GM21360 (cell line): ENCODE measurements at regions not wholly inside any gene's neighbourhood (a gene's known extent, or its start where the extent isn't known, plus 50 kb on each side); places are given as distances from the start of the nearest gene placed in this dataset.

Experiments
- ATAC-seq: cut with Tn5 transposase; IDR thresholded peaks from one replicate; pipeline ENCODE4 v1.9.1; 2021; ENCODE audit warnings: mild to moderate bottlenecking, moderate library complexity; ENCODE audit not compliant: unreplicated experiment

DNA sequence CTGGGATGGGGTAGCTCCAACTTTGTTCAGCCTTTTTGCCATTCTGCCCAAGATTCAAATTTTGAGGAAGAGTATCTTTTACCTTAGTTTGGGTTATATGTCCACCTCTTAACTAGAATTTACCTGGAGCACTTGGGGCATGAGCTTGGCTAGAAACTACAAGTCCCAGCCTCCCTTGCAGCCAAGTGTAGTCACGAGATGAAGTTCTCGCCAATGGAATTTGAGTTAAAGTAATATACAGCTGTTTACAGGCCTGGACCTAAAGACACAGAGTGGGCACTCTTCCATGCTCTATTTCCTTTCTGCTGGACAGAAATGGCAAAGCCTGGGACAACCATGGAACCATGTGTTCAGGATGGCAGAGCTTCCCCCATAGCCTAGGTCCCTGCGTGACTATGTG lies 233.6 kb upstream of the GATB start:
- no peak for ATAC-seq

DNA sequence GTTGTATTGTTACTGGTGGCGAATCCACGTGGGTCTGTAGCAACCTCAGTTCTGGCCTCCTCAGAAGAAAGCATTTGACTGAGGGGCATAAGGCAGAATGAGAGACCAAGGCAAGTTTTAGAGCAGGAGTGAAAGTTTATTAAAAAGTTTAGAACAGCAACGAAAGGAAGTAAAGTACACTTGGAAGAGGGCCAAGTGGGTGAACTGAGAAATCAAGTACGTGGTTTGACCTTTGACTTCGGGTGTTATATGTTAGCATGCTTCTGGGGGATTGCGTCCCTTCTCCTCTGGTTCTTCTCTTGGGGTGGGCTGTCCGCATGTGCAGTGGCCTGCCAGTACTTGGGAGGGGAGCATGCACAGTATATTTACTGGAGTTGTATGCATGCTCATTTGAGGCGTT lies 232.7 kb upstream of the GATB start:
- ATAC-seq, result no peak

DNA sequence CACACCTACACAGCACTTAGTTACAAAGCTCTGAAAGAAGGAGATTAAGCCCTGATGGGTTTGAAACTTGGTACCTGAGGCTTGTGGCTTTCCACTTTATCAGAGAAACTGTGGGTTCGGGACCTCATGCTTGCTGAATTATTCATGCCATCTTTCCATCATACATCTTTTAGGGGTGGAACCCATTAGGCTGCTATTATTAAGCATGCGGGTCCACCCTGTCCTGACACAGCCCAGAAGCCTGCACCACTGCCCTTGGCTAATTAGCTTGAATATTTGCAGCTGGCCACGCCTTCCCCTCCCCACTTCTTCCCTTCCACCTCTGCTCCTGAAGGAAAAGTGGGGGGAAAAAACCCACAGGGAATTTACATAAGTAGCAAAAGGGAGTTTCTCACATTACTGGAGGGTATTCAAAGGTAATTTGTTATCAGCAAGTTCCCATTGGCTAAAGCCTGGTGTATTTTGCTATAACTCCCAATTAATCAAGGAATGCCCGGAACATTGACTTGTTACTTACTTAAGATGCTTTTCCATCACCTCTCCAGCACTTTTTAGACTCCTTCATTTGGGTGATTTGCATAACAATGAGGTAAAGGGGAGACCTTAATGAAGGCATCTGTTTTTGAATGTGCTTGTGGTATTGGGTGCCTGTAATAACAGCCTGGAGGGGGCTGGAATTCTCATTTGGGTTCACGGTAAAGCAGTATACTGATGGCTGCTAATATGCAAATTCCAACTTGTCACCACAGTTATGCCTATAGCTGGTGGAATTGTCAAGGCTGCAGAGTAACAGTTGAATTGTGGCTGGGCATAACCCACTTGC lies 231.7 kb upstream of the GATB start:
- no peak for ATAC-seq

DNA sequence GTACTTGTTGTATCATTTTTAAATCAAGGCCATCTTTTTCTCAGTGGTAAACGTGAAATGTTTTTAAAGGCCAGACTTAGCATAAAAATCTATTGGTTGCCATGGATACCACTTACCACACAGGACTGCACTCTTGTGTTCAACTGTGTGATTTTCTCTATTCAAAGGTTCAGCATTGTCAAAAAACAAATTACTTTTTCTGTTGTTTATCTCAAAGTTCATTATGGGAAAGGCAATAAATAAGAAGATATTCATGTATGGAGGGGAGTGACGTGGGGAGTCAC lies 231.0 kb upstream of the GATB start:
- ATAC-seq, result no peak

DNA sequence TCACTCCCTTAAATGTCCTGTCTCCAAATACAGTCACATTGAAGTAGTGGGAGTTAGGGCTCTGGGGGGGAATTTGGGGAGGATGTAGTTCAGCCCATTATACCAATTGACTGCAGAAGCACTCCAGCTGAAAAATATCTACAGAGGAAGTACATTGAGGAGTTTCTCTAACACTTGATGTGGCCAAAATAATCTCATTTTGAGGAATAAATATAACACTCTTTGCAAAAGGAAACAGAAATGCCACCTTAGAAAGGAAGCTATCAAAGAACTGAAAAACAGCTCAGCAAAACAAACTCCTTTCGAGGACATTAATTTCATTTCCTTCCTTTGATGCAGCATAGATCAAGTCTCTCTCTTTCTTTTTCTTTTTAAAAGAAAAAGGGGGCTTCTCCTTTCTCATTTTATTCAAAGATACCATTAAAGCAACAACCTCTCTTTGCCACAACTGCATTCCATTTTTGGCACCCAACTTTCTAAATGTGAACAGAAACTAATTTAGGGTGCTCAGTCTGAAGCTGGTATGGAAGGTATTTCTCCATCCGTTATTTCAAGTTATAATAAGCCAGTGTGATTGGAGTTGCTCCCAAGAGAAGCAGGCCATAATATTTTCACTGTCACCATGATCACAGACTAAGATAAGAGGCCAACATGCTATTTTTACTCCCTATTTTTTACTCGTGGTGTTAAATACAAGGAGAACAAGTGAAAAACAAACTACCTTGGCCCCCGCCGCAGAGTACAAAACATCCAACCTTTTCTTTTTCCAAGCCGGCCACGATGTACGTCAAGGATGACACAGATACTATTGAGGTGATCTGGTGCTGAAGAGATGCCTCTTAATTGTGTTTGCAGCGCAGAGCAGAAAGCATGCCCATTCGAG lies 230.4 kb upstream of the GATB start:
- no peak for ATAC-seq

DNA sequence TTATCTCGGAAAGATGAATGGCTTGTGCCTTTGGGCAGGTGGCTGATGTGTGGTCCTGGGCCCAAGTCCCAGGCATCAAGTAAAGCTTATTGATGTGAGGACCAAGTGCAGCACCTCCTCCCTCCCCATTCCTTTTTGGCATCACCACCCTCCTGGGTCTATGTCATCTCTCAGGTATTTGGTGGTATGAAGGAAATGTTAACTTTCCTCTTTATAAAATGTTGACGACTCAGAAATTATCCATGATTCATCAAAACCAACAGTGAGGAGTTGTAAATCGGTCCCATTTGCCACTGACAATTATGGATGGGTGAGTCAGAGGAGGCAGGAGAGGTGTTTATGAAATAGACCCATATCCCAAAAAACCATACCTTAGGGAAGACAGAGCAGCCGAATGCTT lies 229.4 kb upstream of the GATB start:
- ATAC-seq, result no peak

DNA sequence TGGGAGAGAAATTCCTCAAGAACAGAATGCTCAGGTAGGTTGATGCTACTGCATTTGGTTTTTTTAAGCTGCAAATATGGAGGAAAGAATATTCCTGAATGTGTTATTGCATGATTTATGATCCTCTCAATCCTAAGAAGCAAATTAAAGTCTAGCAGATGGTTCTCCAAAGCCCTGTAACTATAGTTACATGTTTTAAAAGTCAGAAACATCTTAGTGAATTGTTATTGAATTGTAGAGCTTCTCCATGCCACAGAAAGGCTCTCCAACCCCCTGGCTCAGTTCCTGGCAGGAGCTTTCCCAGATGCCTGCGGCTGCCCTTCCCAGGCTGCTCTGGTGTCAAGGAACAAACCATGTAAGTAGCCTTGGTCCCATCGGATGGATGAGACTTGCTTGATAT lies 227.8 kb upstream of the GATB start:
- ATAC-seq, result no peak

DNA sequence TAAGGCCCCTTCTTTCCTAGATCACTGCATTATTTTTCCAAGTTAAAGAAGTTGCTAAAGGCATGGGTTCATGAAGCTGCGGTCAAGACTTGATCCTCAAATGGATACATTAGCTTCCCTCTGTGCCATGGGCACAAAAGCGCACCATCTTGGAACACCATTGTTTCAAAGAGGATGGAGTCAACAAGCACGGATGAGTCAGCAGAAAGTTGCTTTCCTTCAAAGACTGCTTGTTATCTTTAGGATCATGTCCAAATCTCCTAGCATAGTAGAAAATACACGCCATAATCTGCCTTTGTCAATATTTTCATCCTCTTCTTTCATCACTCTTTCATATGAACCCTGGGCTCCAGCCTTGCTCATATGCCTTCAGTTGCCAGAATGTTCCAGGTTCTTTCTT lies 226.8 kb upstream of the GATB start:
- no peak for ATAC-seq

DNA sequence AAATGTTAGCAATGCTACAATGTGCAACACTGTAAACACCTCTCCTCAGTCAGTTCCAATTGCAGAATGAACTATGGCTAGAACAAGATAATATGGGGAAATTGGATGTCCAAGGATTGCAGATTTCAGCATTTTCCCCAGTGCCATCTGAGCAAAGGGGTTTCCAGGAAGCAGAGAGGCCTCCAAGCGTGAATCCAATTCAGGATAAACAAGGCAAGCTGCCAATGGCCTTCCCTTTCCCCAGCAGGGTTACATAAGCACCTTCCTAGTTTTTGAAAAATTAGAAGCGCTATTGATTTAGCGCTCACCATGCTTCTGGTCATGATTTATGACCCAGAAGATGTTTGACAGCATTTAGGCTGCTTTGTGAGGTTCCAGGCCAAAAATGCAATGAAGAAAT lies 223.0 kb upstream of the GATB start:
- no peak for ATAC-seq

DNA sequence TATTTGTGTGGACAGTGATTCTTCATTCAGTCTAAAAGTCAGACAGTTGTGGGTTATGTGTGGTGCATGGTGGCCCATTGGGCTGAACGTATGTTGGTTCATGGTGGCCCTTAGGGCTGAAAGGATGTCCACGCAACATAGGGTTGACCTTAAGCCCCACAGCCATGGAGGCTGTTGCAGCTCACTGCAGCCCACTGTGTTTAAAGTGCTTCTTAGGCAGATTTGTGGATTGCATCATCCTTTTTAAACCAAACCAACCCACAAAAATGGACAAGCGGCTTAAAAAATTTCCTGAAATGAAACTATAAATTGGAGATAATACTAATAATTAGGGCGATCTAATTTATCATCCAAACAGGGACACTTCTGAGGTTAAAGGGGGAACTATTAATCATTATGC lies 219.0 kb upstream of the GATB start:
- no peak for ATAC-seq

DNA sequence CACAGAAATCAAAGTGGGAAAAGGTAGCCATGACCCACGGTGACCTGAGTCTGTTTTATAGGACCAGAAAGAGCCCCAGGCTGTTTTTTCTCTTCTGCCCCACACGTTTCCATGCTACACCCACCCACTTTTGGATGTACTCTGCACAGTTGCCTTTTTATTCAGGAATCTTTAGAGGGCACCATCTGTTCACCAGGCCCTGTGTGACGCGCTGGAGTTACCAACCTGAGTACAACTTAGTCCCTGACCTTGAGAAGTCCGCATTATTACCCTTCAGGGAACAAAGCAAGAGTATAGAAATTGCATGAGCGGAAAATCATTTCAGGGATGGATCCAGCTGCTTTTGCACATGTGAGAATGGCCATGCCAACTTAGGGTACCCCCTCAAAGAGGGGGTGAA lies 207.8 kb upstream of the GATB start:
- no peak for ATAC-seq

DNA sequence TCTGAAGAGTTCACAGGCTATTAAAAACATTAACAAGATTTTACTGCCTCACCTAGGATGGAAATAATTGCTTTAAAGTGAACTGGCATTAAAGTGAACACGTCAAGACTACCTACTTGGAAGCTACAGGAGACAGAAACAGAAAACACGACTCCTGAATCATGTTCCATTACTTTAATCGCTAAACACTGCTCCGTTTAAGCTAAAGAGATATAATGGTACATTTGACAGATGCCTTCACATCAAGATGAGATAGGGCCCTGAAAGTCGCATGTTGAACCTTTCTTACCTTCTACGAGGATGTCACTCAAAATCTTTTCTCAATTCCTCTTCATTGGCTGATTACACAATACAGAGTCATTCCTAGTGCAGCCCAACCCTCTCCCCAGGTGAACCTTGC lies 206.3 kb upstream of the GATB start:
- no peak for ATAC-seq

DNA sequence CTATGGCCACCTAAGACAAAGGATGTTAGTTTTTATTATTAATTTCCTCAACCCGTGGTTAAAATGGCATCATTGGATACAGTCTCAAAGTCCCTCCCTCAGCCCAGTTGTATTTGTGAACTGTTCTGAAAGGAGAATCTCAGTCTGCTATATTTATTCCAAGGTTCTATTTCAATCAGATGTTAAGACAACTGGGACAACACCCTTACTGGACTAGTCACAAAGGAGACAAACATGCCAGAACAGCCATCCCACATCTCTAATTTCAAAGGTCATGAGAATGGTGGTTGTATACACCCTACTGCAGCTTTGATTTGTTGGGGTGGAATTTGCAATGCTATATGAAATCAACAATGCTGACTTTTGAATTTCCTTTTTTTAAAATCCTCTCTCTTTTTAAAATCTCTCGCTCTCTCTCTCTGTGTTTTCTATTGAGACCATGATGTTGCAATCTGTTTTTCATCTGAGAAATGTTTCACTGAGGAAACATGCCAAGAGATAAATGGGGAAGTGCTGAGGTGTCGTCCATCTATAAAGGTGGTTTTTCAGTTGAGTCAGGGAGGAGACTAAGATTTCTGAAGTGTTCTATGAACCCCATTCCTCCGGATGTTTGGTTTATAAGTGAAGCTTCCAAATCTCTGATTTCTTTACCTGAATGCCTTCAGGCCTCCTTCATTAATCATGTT lies 201.5 kb upstream of the GATB start:
- ATAC-seq, result no peak

DNA sequence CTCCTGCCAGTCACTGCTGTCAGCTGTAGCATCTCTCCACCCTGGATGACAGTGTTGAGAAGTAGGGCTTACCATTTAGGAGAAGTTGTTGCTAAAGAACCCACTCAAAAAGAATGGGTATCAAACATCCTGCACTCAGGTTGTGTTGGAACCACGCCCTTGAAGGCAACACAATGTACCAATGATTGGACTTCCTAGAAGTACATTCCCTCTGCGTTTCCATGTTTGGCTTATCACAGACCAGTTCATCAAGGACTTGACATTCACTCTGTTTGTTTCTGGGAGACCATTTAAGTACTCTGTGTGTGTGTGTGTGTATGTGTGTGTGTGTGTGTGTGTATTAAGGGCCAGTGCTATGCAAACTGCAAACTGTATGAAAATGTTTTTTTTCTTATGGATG lies 200.6 kb upstream of the GATB start:
- ATAC-seq, result no peak

DNA sequence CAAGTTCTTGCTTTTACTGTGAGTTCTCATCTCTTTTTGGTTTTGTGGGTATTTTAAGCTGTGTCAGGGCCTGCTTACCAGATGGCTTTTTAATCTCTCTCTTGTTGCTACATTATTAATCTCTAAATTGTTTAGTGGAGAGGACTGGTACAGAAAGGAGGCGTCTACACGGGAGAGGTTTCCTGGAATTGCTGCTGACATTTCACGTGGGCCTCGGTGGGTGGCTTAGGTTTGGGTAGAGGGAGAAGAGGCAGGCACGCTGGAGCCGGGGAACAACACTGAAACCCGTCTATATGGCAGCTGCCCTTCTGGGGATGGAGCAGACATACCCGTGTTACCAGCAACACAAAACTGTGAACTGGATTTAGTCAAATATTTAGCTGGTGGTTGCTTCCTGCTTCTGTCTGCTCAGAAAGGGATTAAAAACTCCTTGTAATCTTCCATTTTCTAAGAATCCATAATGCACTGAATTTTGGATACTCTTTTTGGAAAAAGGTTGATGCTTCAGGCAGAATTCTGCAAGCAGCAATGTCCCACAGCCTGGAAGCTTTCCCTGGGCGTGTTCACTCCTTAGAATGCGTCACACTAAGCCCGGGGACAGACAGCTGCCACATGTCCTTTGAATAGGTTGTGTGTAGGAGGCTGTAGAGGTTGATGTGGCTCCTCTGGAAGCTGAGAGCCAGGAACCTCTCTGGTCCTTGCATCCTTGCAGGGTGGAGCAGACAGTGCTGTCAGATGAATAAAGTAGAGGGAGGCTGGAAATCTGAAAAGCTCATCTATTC lies 199.8 kb upstream of the GATB start:
- ATAC-seq, result no peak

DNA sequence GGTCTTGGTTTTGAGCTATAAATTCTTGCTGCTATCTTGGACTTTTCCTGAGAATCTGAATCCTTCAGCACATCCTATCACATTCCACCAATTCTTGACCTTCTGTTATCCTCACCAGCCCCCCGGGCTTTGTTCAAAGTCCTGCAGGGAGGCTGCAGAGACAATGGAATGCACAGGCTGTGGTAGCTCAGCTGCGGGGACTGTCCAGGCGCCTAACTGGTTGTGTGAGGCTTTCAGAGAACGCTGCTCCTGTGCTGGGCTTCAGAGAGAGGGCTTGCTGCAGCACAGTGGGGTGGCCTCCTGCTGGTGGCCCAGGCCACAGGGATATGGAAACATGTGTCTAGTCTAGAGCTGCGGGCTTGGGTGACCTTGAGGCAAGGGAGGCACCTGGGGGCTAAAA lies 196.3 kb upstream of the GATB start:
- no peak for ATAC-seq

DNA sequence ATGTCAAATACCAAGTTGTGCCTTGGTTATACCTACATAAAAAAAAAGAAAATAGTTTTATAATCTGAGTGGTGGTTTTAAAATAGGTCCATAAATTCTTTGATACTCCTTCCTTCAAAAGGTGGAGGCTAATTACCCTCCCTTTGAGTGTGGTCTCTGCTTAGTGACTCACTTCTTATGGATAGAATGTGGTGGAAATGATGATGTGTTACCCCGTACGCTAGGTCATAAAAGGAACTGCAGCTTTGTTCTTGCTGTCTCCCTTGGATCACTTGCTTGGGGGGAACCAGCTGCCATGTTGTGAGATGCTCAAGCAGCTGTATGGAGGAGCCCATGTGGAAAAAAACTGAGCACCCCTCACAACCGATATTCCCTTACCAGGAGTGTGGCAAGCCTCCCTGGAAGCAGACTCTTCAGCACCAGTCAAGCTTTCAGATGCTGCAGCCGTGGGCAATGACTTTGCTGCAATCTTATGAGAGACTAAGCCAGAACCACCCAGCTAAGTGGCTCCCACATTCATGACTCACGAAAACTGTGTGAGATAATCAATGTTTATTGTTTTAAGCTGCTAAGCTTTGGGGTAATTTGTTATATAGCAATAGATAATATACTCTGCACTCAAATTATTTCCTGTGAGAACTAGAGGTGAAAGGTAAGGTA lies 195.0 kb upstream of the GATB start:
- ATAC-seq, result no peak

DNA sequence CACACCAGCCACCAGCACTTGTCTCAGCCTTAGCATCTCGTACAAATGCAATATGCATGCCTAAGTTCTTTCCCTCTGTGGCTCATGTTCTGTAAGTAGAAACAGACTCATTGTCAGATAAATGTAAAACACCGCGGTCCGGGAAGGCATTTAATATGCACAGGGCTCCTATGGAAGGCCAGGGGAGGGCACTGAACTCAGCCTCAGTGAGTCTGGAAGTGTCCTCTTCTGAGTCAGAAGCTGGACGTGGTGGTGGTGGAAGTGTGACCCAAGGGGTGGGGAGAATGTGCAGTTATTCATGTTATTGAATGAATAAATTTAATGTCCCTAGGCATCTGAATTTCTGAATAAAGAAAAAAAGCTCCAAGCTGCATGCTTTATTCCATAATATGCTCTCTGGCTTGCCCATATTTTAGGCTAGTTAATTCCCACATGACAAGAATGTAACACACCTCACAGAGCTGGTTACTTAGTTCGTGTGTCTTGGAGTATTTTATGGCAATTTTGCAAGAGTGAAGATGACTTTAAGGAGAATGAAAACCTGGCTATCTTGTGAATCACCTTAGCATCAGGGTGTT lies 193.1 kb upstream of the GATB start:
- ATAC-seq, result no peak

DNA sequence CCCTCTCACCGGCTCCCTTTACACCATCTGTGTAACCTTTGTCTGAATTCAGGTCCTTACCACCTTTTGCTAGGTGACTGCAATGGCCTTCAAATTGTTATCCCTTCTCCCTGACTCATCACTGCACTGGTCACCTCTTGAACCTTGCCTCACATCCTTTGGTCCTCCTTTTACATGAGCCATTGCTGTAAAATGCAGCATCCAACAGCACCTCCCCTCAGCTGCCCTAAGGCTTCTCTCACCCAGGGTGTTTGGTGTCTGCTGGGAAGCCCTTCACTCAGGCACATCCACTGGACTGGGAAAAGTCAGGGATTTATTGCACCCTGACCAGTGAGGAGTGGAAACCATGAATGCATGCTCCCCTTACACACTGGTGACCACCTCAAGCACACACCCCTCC lies 192.5 kb upstream of the GATB start:
- no peak for ATAC-seq

DNA sequence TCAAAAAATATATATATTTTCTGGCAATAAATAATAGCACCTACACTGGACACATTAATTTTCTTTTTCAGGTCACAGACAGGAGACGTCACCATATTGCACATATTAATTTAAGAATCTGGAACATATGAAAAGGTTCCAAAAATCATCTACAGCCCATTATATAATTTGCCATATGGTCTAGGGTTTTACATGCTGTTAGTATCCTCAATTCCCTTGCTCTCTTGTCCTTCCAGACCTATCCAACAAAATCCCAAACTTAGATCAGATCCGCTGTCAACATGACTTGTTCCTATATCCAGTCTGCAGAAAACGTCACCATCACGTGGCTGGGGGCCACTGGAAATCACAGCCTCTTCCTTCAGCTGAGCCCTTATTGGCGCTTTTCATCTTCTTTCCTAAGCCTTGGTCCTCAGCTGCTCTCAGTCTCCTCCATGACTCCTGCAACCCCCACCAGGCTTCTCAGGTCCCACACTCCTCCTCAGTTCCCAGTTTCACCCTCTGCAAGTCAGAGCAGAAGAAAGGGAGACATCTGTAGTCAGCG lies 192.0 kb upstream of the GATB start:
- no peak for ATAC-seq
